A673 (cell line): ENCODE measurements at regions not wholly inside any gene's neighbourhood (a gene's known extent, or its start where the extent isn't known, plus 50 kb on each side); places are given as distances from the start of the nearest gene placed in this dataset.

ENCODE experiments used
- BruUV-seq: library from RNA; stranded (reverse); fragments of 400-500 nt; replicated peaks from 2 replicates; lab custom pipeline; 2021; lab: Mats Ljungman, UMichigan
- CTCF ChIA-PET: fragments of 300-600 bp; sonication (Branson Sonifier 250); formaldehyde crosslinking; loops from one replicate; lab custom pipeline; 2022; ENCODE audit warnings: antibody characterized with exemption; lab: Charles Lee
- POLR2A ChIA-PET: fragments of 300-600 bp; sonication (Branson Sonifier 250); formaldehyde crosslinking; loops from one replicate; lab custom pipeline; 2022; ENCODE audit warnings: antibody characterized with exemption; ENCODE audit not compliant: low non-redundant PET; lab: Charles Lee
- DNase-seq: peaks from one replicate; pipeline ENCODE4 v3.0.0-alpha.2; 2015; ENCODE audit warnings: low spot score
- H3K27ac ChIP-seq: fragments of 200-600 bp; sonication (generic); 2 replicates; pipeline ENCODE4 v1.5.1; 2016; ENCODE audit warnings: mixed run types, low read depth, mild to moderate bottlenecking, mixed read lengths, antibody characterized with exemption, low read length; ENCODE audit not compliant: poor library complexity, severe bottlenecking
- H3K27me3 ChIP-seq: fragments of 200-600 bp; sonication (generic); replicated peaks from 2 replicates; pipeline ENCODE4 v1.6.1; 2017; ENCODE audit warnings: mixed run types, low read depth, mild to moderate bottlenecking, mixed read lengths, antibody characterized with exemption, low read length; ENCODE audit not compliant: insufficient read depth, poor library complexity
- H3K36me3 ChIP-seq: fragments of 200-600 bp; sonication (generic); 2 replicates; pipeline ENCODE4 v1.6.1; 2016; ENCODE audit warnings: mixed run types, mild to moderate bottlenecking, mixed read lengths, antibody characterized with exemption, low read length; ENCODE audit not compliant: insufficient read depth, poor library complexity, severe bottlenecking
- H3K4me1 ChIP-seq: fragments of 200-600 bp; sonication (generic); 2 replicates; pipeline ENCODE4 v1.6.1; 2017; ENCODE audit warnings: mixed run types, mild to moderate bottlenecking, mixed read lengths, antibody characterized with exemption, low read length; ENCODE audit not compliant: insufficient read depth, poor library complexity, severe bottlenecking
- H3K4me3 ChIP-seq: fragments of 200-600 bp; sonication (generic); 2 replicates; pipeline ENCODE4 v1.5.1; 2016; ENCODE audit warnings: low read depth, mixed run types, mild to moderate bottlenecking, mixed read lengths, low read length; ENCODE audit not compliant: poor library complexity, severe bottlenecking
- H3K9me3 ChIP-seq: fragments of 200-600 bp; sonication (generic); 2 replicates; pipeline ENCODE4 v1.6.1; 2016; ENCODE audit warnings: mixed run types, low read depth, mild to moderate bottlenecking, mixed read lengths, antibody characterized with exemption, low read length; ENCODE audit not compliant: poor library complexity, severe bottlenecking
- EZH2 ChIP-seq: fragments of 200-600 bp; sonication (generic); IDR thresholded peaks from 2 replicates; pipeline ENCODE4 v1.6.1; 2017; ENCODE audit warnings: borderline replicate concordance, low read depth, mild to moderate bottlenecking, mixed read lengths, antibody characterized with exemption, low read length; ENCODE audit not compliant: poor library complexity, severe bottlenecking
- intact Hi-C: fragments of 100-400 bp; cut with micrococcal nuclease; formaldehyde crosslinking; loops from one replicate; pipeline ENCODE4 v1.10.0; 2022; ENCODE audit not compliant: unreplicated experiment
- TF ChIP-seq, protein P1 (sequence below): fragments of 300-800, 200-600 bp; sonication (generic); conservative IDR thresholded peaks from 2 replicates; pipeline ENCODE4 v1.5.1; 2017; ENCODE audit warnings: low read depth, mild to moderate bottlenecking, antibody characterized with exemption, low read length, moderate library complexity, mixed read lengths

DNA sequence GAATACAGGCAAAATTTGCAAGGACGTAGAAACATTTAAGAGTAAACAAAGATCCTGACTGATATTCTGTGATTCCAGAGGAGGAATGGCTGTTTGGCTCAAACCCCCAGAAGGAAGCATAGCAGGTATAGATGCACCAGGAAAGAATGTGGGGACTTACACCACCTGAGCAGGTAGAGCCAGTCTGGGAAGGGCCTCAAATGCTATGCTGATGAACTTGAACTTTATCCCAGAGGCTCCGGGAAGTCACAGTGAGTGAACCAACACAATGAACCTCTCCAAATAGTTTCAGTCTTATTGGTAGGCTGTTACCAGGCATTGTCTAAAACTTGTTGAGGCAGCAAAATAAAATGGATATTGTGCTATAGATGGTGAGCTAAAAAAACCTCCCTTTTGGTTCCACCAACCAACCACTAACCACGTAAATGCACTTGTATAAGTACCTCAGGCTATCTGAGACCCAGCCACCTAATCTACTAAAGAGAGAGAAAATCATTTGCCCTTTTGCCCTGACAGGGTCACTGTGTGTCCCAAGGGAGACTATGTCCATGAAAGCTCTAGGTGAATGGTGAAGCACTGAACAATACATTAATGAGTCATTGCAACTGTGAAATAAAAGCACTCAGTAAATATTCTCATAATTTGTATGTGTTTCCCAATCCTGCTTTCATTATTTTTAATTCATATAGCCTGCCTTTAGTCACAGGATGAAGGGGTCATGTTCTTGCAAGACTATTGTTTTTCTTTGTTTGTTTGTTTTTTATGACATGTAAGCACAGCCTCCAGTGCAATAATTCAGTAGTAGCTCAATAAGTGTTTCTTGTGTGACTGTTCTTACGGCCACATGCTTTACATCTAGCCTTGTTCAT lies 911.6 kb downstream of the EPHA4 start:
- POLR2A ChIA-PET: interaction anchor here (0.7 kb wide), 1 partner anchor 49 kb away, joined by 3 read pairs; no protein-coding TSS in a partner anchor
- CTCF ChIA-PET: no interaction called here
- Histone ChIP-seq H3K36me3 (no peaks in the 10 kb centered on the region), H3K4me1 (peaks cover 10% of the 10 kb centered on the region), H3K4me3 (no peak overlapping the region), H3K9me3 (no peaks in the 10 kb centered on the region), H3K27ac (no peak overlapping the region), H3K27me3 (no peaks in the 10 kb centered on the region)
- intact Hi-C loops: loop anchor here (5.0 kb wide), 1 partner anchor 323 kb away; no protein-coding TSS in a partner anchor
- BruUV-seq: no TSS peak
- TF ChIP-seq, protein P1, sequence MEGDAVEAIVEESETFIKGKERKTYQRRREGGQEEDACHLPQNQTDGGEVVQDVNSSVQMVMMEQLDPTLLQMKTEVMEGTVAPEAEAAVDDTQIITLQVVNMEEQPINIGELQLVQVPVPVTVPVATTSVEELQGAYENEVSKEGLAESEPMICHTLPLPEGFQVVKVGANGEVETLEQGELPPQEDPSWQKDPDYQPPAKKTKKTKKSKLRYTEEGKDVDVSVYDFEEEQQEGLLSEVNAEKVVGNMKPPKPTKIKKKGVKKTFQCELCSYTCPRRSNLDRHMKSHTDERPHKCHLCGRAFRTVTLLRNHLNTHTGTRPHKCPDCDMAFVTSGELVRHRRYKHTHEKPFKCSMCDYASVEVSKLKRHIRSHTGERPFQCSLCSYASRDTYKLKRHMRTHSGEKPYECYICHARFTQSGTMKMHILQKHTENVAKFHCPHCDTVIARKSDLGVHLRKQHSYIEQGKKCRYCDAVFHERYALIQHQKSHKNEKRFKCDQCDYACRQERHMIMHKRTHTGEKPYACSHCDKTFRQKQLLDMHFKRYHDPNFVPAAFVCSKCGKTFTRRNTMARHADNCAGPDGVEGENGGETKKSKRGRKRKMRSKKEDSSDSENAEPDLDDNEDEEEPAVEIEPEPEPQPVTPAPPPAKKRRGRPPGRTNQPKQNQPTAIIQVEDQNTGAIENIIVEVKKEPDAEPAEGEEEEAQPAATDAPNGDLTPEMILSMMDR: no peak
- no peak for DNase-seq

DNA sequence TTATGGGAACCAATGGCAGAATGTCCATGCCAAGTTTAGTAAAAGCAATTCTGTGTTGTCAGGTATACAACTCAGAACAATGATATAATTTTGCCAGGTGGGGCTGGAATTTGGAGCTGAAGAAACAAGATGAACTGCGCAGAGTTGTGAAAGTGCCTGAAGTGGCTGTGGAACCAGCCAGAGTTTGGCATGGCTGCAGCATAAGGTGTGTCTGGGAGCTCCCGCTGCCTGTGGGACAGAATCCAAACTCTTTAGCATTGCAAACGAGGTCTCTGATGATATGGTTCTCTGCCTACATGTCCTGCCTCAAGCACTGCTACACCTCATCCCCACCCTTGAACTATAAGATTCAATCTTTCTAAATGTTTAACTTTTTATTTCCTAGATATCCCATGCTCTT lies 909.7 kb downstream of the EPHA4 start:
- DNase-seq: no peak
- H3K27me3 ChIP-seq: no peaks in the 10 kb centered on the region
- no peaks in the 10 kb centered on the region for H3K9me3 ChIP-seq
- H3K4me3 ChIP-seq: no peak overlapping the region
- intact Hi-C loops: loop anchor here (5.0 kb wide), 1 partner anchor 325 kb away; no protein-coding TSS in a partner anchor
- no TSS peak for BruUV-seq
- CTCF ChIA-PET: no interaction called here
- peaks cover 10% of the 10 kb centered on the region for H3K4me1 ChIP-seq
- TF ChIP-seq, protein P1: no peak
- no peak for TF ChIP-seq EZH2
- peak overlapping the region; percentile 55 for H3K27ac ChIP-seq
- H3K36me3 ChIP-seq: no peaks in the 10 kb centered on the region
- POLR2A ChIA-PET: no interaction called here

DNA sequence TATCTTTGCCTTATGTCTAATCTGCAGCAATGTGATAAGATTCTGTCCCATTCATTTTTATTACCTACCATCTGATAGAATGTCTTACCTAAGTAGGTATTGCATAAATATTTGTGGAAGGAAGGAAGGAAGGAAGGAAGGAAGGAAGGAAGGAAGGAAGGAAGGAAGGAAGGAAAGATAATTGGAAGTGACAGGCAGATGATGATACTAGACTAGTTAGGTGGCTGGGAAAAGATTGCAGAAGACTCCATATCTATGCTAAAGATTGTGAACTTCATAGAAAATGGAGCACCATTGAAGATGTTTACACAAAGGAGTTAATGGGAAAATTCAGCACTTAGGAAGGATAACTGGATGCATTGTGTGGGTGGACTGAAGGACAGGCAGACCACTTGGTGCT lies 909.0 kb downstream of the EPHA4 start:
- TF ChIP-seq, protein P1: no peak
- no peak for TF ChIP-seq EZH2
- POLR2A ChIA-PET: no interaction called here

More for the DNA sequence above, 909.0 kb downstream of the EPHA4 start:
- intact Hi-C loops: loop anchor here (5.0 kb wide), 1 partner anchor 326 kb away; no protein-coding TSS in a partner anchor
- no peak overlapping the region for H3K4me3 ChIP-seq
- no peaks in the 10 kb centered on the region for H3K27me3 ChIP-seq
- H3K27ac ChIP-seq: peak overlapping the region; percentile 45
- H3K36me3 ChIP-seq: no peaks in the 10 kb centered on the region
- peaks cover 10% of the 10 kb centered on the region for H3K4me1 ChIP-seq
- no peaks in the 10 kb centered on the region for H3K9me3 ChIP-seq
- BruUV-seq: no TSS peak
- DNase-seq: peak; percentile 68
- CTCF ChIA-PET: no interaction called here
